GM23338 (cell line): ENCODE measurements at regions not wholly inside any gene's neighbourhood (a gene's known extent, or its start where the extent isn't known, plus 50 kb on each side); places are given as distances from the start of the nearest gene placed in this dataset.

Source experiments
- ATAC-seq: fragments of 200-7000 bp; cut with Tn5 transposase; 3 replicates; pipeline ENCODE4 v1.9.1; 2020
- DNase-seq: peaks from one replicate; pipeline ENCODE4 v3.0.0-alpha.2; 2015; ENCODE audit warnings: low spot score
- H2AFZ ChIP-seq: fragments of 200-600 bp; sonication (generic); 2 replicates; pipeline ENCODE4 v1.8.0; 2016; ENCODE audit warnings: antibody characterized with exemption, mild to moderate bottlenecking, moderate library complexity
- H3F3A ChIP-seq: fragments of 200-600 bp; sonication (generic); replicated peaks from 2 replicates; pipeline ENCODE4 v1.8.0; 2017; ENCODE audit warnings: antibody characterized with exemption, mixed run types, low read depth
- H3K27ac ChIP-seq: fragments of 200-600 bp; sonication (generic); 2 replicates; pipeline ENCODE4 v1.6.1; 2016; ENCODE audit warnings: low read depth
- H3K27me3 ChIP-seq: fragments of 200-600 bp; sonication (generic); 2 replicates; pipeline ENCODE4 v1.8.0; 2016; ENCODE audit warnings: mild to moderate bottlenecking, mixed run types, moderate library complexity; ENCODE audit not compliant: insufficient read depth
- H3K36me3 ChIP-seq: fragments of 200-600 bp; sonication (generic); 2 replicates; pipeline ENCODE4 v1.8.0; 2016; ENCODE audit warnings: mild to moderate bottlenecking; ENCODE audit not compliant: insufficient read depth
- H3K4me1 ChIP-seq: fragments of 200-600 bp; sonication (generic); 2 replicates; pipeline ENCODE4 v1.8.0; 2016; ENCODE audit warnings: mild to moderate bottlenecking, moderate library complexity; ENCODE audit not compliant: insufficient read depth
- H3K4me2 ChIP-seq: fragments of 200-600 bp; sonication (generic); 2 replicates; pipeline ENCODE4 v1.7.1; 2017; ENCODE audit warnings: mixed run types
- H3K4me3 ChIP-seq: fragments of 200-600 bp; sonication (generic); 2 replicates; pipeline ENCODE4 v1.6.1; 2016; ENCODE audit warnings: mixed run types
- H3K79me2 ChIP-seq: fragments of 200-600 bp; sonication (generic); replicated peaks from 2 replicates; pipeline ENCODE4 v1.8.0; 2017; ENCODE audit warnings: mild to moderate bottlenecking; ENCODE audit not compliant: insufficient read depth
- H3K9me2 ChIP-seq: fragments of 200-600 bp; sonication (generic); 2 replicates; pipeline ENCODE4 v1.8.0; 2017; ENCODE audit not compliant: insufficient read depth
- H4K20me1 ChIP-seq: fragments of 200-600 bp; sonication (generic); replicated peaks from 2 replicates; pipeline ENCODE4 v1.8.0; 2017; ENCODE audit warnings: mild to moderate bottlenecking; ENCODE audit not compliant: insufficient read depth
- H3K27ac Mint-ChIP-seq: 2 replicates; pipeline ENCODE4 v1.8.0; 2020; ENCODE audit warnings: inconsistent platforms, mild to moderate bottlenecking, moderate library complexity, mixed read lengths
- H3K27me3 Mint-ChIP-seq: 3 replicates; pipeline ENCODE4 v1.8.0; 2022; ENCODE audit warnings: low read depth, mild to moderate bottlenecking, moderate library complexity, mixed read lengths, inconsistent platforms; ENCODE audit not compliant: insufficient read depth, poor library complexity
- H3K36me3 Mint-ChIP-seq: 3 replicates; pipeline ENCODE4 v1.8.0; 2021; ENCODE audit warnings: low read depth, mild to moderate bottlenecking, inconsistent platforms, moderate library complexity, mixed read lengths
- H3K4me1 Mint-ChIP-seq: 3 replicates; pipeline ENCODE4 v1.8.0; 2020; ENCODE audit warnings: mild to moderate bottlenecking, inconsistent platforms, mixed read lengths
- H3K4me3 Mint-ChIP-seq: 3 replicates; pipeline ENCODE4 v1.8.0; 2021; ENCODE audit warnings: moderate library complexity, mild to moderate bottlenecking, inconsistent platforms, mixed read lengths
- H3K9me3 Mint-ChIP-seq: 3 replicates; pipeline ENCODE4 v1.8.0; 2020; ENCODE audit warnings: moderate library complexity, mild to moderate bottlenecking, inconsistent platforms, mixed read lengths
- CREB1 ChIP-seq: fragments of 250-450 bp; sonication (Bioruptor Pico); IDR thresholded peaks from 2 replicates; pipeline ENCODE4 v1.5.0; 2020; ENCODE audit warnings: low read depth, mild to moderate bottlenecking, moderate library complexity
- CTCF ChIP-seq, 2 experiments: fragments of 200-600 bp in 1 of 2; sonication (generic) in 1 of 2; conservative IDR thresholded peaks; 2 replicates each; pipeline versions ENCODE4 v1.5.1 to v1.6.1; 2016 to 2017; ENCODE audit warnings: antibody characterized with exemption in 2 of 2, low read depth in 2 of 2, mild to moderate bottlenecking in 2 of 2, moderate library complexity in 1 of 2
- ETS1 ChIP-seq: IDR thresholded peaks from 2 replicates; pipeline ENCODE4 v1.6.1; 2016; ENCODE audit warnings: antibody characterized with exemption
- EZH2 ChIP-seq: fragments of 200-600 bp; sonication (generic); IDR thresholded peaks from one replicate; pipeline ENCODE4 v1.8.0; 2017; ENCODE audit warnings: antibody characterized with exemption, mild to moderate bottlenecking, low read depth; ENCODE audit not compliant: unreplicated experiment
- EZH2phosphoT487 ChIP-seq: fragments of 200-600 bp; sonication (generic); IDR thresholded peaks from one replicate; pipeline ENCODE4 v1.8.1; 2018; ENCODE audit warnings: antibody characterized with exemption; ENCODE audit not compliant: unreplicated experiment
- JUNB ChIP-seq: IDR thresholded peaks from one replicate; pipeline ENCODE4 v1.6.1; 2016; ENCODE audit warnings: antibody characterized with exemption; ENCODE audit not compliant: unreplicated experiment
- NANOG ChIP-seq: IDR thresholded peaks from 2 replicates; pipeline ENCODE4 v1.6.1; 2016; ENCODE audit warnings: antibody characterized with exemption, borderline replicate concordance
- POLR2AphosphoS5 ChIP-seq: IDR thresholded peaks from 2 replicates; pipeline ENCODE4 v1.6.1; 2016; ENCODE audit warnings: antibody characterized with exemption, low read depth
- REST ChIP-seq: IDR thresholded peaks from one replicate; pipeline ENCODE4 v1.6.1; 2018; ENCODE audit warnings: antibody characterized with exemption; ENCODE audit not compliant: unreplicated experiment
- STAT1 ChIP-seq: IDR thresholded peaks from one replicate; pipeline ENCODE4 v1.6.1; 2016; ENCODE audit warnings: antibody characterized with exemption; ENCODE audit not compliant: unreplicated experiment
- ZNF114 ChIP-seq: fragments of 250-450 bp; sonication (Bioruptor Pico); IDR thresholded peaks from 2 replicates; pipeline ENCODE4 v1.5.0; 2020; ENCODE audit warnings: mild to moderate bottlenecking, moderate library complexity
- ZNF331 ChIP-seq: fragments of 250-450 bp; sonication (Bioruptor Pico); IDR thresholded peaks from 2 replicates; pipeline ENCODE4 v1.5.0; 2020; ENCODE audit warnings: low read depth, mild to moderate bottlenecking, moderate library complexity
- ZNF462 ChIP-seq: fragments of 250-450 bp; sonication (Bioruptor Pico); IDR thresholded peaks from 2 replicates; pipeline ENCODE4 v1.5.0; 2020; ENCODE audit warnings: mild to moderate bottlenecking, moderate library complexity

GRCh38 chr2:59924346-59924745 is 629.1 kb downstream of the BCL11A start:
- Histone ChIP-seq H3K4me2 (no peak overlapping the region), H3K27ac (no peak overlapping the region), H2AFZ (no peak overlapping the region), H4K20me1 (no peaks in the 10 kb centered on the region), H3K9me2 (peaks cover 8% of the 10 kb centered on the region; the same call in 1 of the 2 replicates), H3K36me3 (no peaks in the 10 kb centered on the region), H3K79me2 (no peaks in the 10 kb centered on the region), H3K4me3 (no peak overlapping the region), H3F3A (no peaks in the 10 kb centered on the region), H3K27me3 (no peaks in the 10 kb centered on the region), H3K4me1 (no peaks in the 10 kb centered on the region)
- Mint-ChIP-seq H3K4me3 (no peak overlapping the region), H3K27me3 (no peaks in the 10 kb centered on the region), H3K9me3 (no peaks in the 10 kb centered on the region), H3K36me3 (no peaks in the 10 kb centered on the region), H3K4me1 (peaks cover 15% of the 10 kb centered on the region), H3K27ac (no peak overlapping the region)
- TF ChIP-seq EZH2 (no peak), ETS1 (no peak), NANOG (no peak), POLR2AphosphoS5 (no peak), ZNF114 (CRISPR knock-in tag) (no peak), EZH2phosphoT487 (no peak), CREB1 (CRISPR knock-in tag) (no peak), CTCF (conservative IDR thresholded peaks at IDR 0.05; ENCODE audit: low read depth in 2 of 2) (no peak), ZNF331 (no peak), ZNF462 (CRISPR knock-in tag) (no peak), STAT1 (no peak), REST (no peak), JUNB (no peak)
- DNase-seq, result no peak
- ATAC-seq, result no peak
